Testis (tissue), 2 donors: ENCODE measurements at regions not wholly inside any gene's neighbourhood (a gene's known extent, or its start where the extent isn't known, plus 50 kb on each side); places are given as distances from the start of the nearest gene placed in this dataset.
A peak's percentile ranks its signal among the peaks of the same experiment; 100 is the strongest.

Experiments
- DNase-seq: peaks from one replicate; pipeline ENCODE4 v3.0.0-alpha.2; 2019
- H3K27ac ChIP-seq, 2 donors: fragments of 200-600 bp; sonication (generic); one replicate each; pipeline ENCODE4 v1.5.1; 2019
- H3K27me3 ChIP-seq: fragments of 200-600 bp; sonication (generic); one replicate; pipeline ENCODE4 v1.5.1; 2019
- H3K36me3 ChIP-seq: fragments of 200-600 bp; sonication (generic); one replicate; pipeline ENCODE4 v1.5.1; 2017; ENCODE audit warnings: low read depth; ENCODE audit errors: missing control alignments
- H3K4me1 ChIP-seq: fragments of 200-600 bp; sonication (generic); one replicate; pipeline ENCODE4 v1.5.1; 2019
- H3K4me3 ChIP-seq, 2 donors: fragments of 200-600 bp; sonication (generic); one replicate each; pipeline ENCODE4 v1.5.1; 2017 to 2019
- H3K9me3 ChIP-seq: fragments of 200-600 bp; sonication (generic); one replicate; pipeline ENCODE4 v1.5.1; 2017
- CTCF ChIP-seq, 3 experiments: fragments of 450-650 bp in 2 of 3; fragments of 200-600 bp in 1 of 3; sonication (generic) in 1 of 3; IDR thresholded peaks; one replicate each; pipeline ENCODE4 v1.5.1; 2016 to 2019; ENCODE audit warnings: antibody characterized with exemption in 3 of 3, mild to moderate bottlenecking in 2 of 3, moderate library complexity in 1 of 3
- POLR2A ChIP-seq: fragments of 450-650 bp; IDR thresholded peaks from one replicate; pipeline ENCODE4 v1.6.1; 2017; ENCODE audit warnings: antibody characterized with exemption, mild to moderate bottlenecking, moderate library complexity
- WGBS, 2 donors: methylation state at CpG; one replicate each; pipeline ENCODE4 v1.1.5; 2018; 5-methylcytosine and 5-hydroxymethylcytosine counted together
- intact Hi-C: fragments of 100-400 bp; cut with DNase I; formaldehyde crosslinking; loops from one replicate; pipeline ENCODE4 v1.15.1; 2023; ENCODE audit warnings: low total_unique reads

DNA sequence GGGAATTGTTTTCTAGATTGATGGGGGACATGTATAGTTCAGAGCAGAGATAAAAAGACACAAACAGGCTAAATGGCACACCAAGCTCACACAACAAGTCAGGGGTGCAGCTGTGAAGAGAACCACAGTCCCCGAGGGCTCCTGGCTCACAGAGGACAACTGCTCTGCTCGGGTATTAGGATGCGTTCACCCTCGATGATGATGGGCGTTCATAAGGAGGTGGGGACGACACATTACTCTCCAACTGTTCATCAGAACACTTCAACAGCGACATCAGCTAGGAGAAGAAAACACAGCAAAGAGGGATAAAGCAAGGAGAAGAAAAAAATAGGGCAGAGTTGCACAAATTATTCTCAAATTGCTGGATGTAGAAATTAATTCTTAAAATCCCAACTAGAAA lies 174.8 kb upstream of the RREB1 start:
- no peaks in the 10 kb centered on the region for H3K36me3 ChIP-seq
- WGBS, 2 donors: 61 to 70% methylated on average over 7 of the region's 7 CpGs
- intact Hi-C loops: no loop called here
- H3K9me3 ChIP-seq: no peaks in the 10 kb centered on the region
- TF ChIP-seq CTCF (IDR thresholded peaks at IDR 0.05) (no peak), POLR2A (no peak)
- no peak for DNase-seq
- H3K27ac ChIP-seq: no peak overlapping the region
- peaks cover 8% of the 10 kb centered on the region for H3K4me1 ChIP-seq
- H3K27me3 ChIP-seq: no peaks in the 10 kb centered on the region
- no peak overlapping the region for H3K4me3 ChIP-seq

- Histone ChIP-seq H3K27me3 (no peaks in the 10 kb centered on the region), H3K27ac (no peak overlapping the region), H3K9me3 (no peaks in the 10 kb centered on the region), H3K4me1 (no peaks in the 10 kb centered on the region), H3K4me3 (peak overlapping the region in 1 of 2 donors; percentile 15), H3K36me3 (no peaks in the 10 kb centered on the region)
- WGBS, 2 donors: 67 to 73% methylated on average over 33 to 46 of the region's 47 CpGs
- no peak for TF ChIP-seq POLR2A
- peak; percentile 56 for DNase-seq
- intact Hi-C loops: no loop called here
These were observed 167.4 kb upstream of the RREB1 start for GRCh38 chr6:6940031-6941025.

GRCh38 chr6:6941201-6941600 lies 166.6 kb upstream of the RREB1 start:
- intact Hi-C loops: no loop called here
- 61 to 74% methylated on average over 8 of the region's 8 CpGs for WGBS, 2 donors
- H3K36me3 ChIP-seq: no peaks in the 10 kb centered on the region
- H3K4me1 ChIP-seq: no peaks in the 10 kb centered on the region
- H3K4me3 ChIP-seq: no peak overlapping the region
- no peaks in the 10 kb centered on the region for H3K27me3 ChIP-seq
- DNase-seq: no peak
- TF ChIP-seq CTCF (IDR thresholded peaks at IDR 0.05) (no peak), POLR2A (no peak)
- H3K9me3 ChIP-seq: no peaks in the 10 kb centered on the region
- H3K27ac ChIP-seq: no peak overlapping the region

- TF ChIP-seq CTCF (IDR thresholded peaks at IDR 0.05) (no peak), POLR2A (no peak)
- Histone ChIP-seq H3K27me3 (no peaks in the 10 kb centered on the region), H3K9me3 (no peaks in the 10 kb centered on the region), H3K27ac (no peak overlapping the region), H3K4me3 (no peak overlapping the region), H3K4me1 (no peaks in the 10 kb centered on the region), H3K36me3 (no peaks in the 10 kb centered on the region)
- intact Hi-C loops: no loop called here
- DNase-seq: no peak
- 67 to 80% methylated on average over 3 of the region's 3 CpGs for WGBS, 2 donors
These were observed 165.7 kb upstream of the RREB1 start for GRCh38 chr6:6942091-6942490.

GRCh38 chr6:6942831-6943230 lies 164.9 kb upstream of the RREB1 start:
- H3K9me3 ChIP-seq: no peaks in the 10 kb centered on the region
- H3K4me1 ChIP-seq: no peaks in the 10 kb centered on the region
- DNase-seq: peak; percentile 29
- no peak for TF ChIP-seq CTCF (IDR thresholded peaks at IDR 0.05)
- TF ChIP-seq POLR2A: no peak
- WGBS, 2 donors: 39 to 44% methylated on average over 13 of the region's 13 CpGs
- no peaks in the 10 kb centered on the region for H3K36me3 ChIP-seq
- H3K27me3 ChIP-seq: no peaks in the 10 kb centered on the region
- H3K4me3 ChIP-seq: no peak overlapping the region
- H3K27ac ChIP-seq: no peak overlapping the region
- intact Hi-C loops: no loop called here
